ENCODE measurements at regions not wholly inside any gene's neighbourhood (a gene's known extent, or its start where the extent isn't known, plus 50 kb on each side); places are given as distances from the start of the nearest gene placed in this dataset.

GRCh38 chr2:239898292-239898925, 126.7 kb downstream of the NDUFA10 start:
- ChIA-PET CTCF (interaction anchor here (1.3 kb wide), 1 partner anchor 16 kb away, joined by 3 read pairs; no protein-coding TSS in a partner anchor), POLR2A (no interaction called here)
- no peak for TF ChIP-seq CTCF (IDR thresholded peaks at IDR 0.05; ENCODE audit: control extremely low read depth, extremely low read depth, low read depth, missing control alignments)
- DNase-seq (ENCODE audit: extremely low spot score): no peak

GRCh38 chr2:239897596-239898235, 127.4 kb downstream of the NDUFA10 start:
- CTCF ChIA-PET: interaction anchor here (1.3 kb wide), 1 partner anchor 16 kb away, joined by 3 read pairs; no protein-coding TSS in a partner anchor
- POLR2A ChIA-PET: no interaction called here
- no peak for TF ChIP-seq CTCF (IDR thresholded peaks at IDR 0.05; ENCODE audit: control extremely low read depth, extremely low read depth, low read depth, missing control alignments)
- DNase-seq (ENCODE audit: extremely low spot score): no peak

- ChIA-PET CTCF (no interaction called here), POLR2A (no interaction called here)
- no peak for DNase-seq (ENCODE audit: extremely low spot score)
- no peak for TF ChIP-seq CTCF (IDR thresholded peaks at IDR 0.05; ENCODE audit: control extremely low read depth, extremely low read depth, low read depth, missing control alignments)
These were observed 129.1 kb downstream of the NDUFA10 start for GRCh38 chr2:239896075-239896474.

- POLR2A ChIA-PET: no interaction called here
- DNase-seq (ENCODE audit: extremely low spot score): no peak
- no peak for TF ChIP-seq CTCF (IDR thresholded peaks at IDR 0.05; ENCODE audit: control extremely low read depth, extremely low read depth, low read depth, missing control alignments)
- CTCF ChIA-PET: interaction anchor here (1.3 kb wide), 1 partner anchor 13 kb away, joined by 4 read pairs; no protein-coding TSS in a partner anchor
These were observed 129.5 kb downstream of the NDUFA10 start for GRCh38 chr2:239895669-239896068.

GRCh38 chr2:239895116-239895515, 130.0 kb downstream of the NDUFA10 start:
- TF ChIP-seq CTCF (IDR thresholded peaks at IDR 0.05; ENCODE audit: control extremely low read depth, extremely low read depth, low read depth, missing control alignments): no peak
- CTCF ChIA-PET: interaction anchor here (1.3 kb wide), 1 partner anchor 13 kb away, joined by 4 read pairs; no protein-coding TSS in a partner anchor
- DNase-seq (ENCODE audit: extremely low spot score): no peak
- POLR2A ChIA-PET: no interaction called here

GRCh38 chr2:239894276-239894675, 130.9 kb downstream of the NDUFA10 start:
- ChIA-PET CTCF (no interaction called here), POLR2A (no interaction called here)
- TF ChIP-seq CTCF (IDR thresholded peaks at IDR 0.05; ENCODE audit: control extremely low read depth, extremely low read depth, low read depth, missing control alignments): no peak

More at GRCh38 chr2:239894276-239894675, 130.9 kb downstream of the NDUFA10 start:
- no peak for DNase-seq (ENCODE audit: extremely low spot score)

All from GM10248 (cell line).